GM11168 (cell line): ENCODE measurements at regions not wholly inside any gene's neighbourhood (a gene's known extent, or its start where the extent isn't known, plus 50 kb on each side); places are given as distances from the start of the nearest gene placed in this dataset.

Source experiments
- in situ Hi-C: fragments of 300-500 bp; cut with MboI; formaldehyde crosslinking; loops from one replicate; pipeline ENCODE4 v1.12.0; 2022; ENCODE audit warnings: low sequenced_read_pairs; ENCODE audit not compliant: unreplicated experiment

DNA sequence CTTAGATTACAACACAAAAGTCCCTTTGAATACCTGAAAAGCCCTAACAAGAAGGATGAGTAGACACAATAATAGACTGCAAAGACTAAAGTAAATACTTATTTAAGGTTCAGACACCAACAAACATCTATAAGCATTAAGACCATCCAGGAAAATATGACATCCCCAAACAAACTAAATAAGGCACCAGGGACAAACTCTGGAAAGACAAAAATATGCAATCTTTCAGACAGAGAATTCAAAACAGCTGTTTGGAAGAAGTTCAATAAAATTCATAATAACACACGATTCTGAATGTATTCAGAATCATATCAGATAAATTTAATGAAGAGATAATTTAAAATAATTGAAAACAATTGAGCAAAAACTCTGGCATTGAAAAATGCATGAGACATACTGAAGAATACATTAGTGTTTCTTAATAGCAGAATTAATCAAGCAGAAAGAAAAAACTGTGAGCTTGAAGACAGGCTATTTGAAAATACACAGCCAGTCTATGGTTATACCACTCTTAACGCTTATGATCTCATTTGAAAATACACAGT is 1388.8 kb downstream of the DSC3 start:
- in situ Hi-C loops, result no loop called here

DNA sequence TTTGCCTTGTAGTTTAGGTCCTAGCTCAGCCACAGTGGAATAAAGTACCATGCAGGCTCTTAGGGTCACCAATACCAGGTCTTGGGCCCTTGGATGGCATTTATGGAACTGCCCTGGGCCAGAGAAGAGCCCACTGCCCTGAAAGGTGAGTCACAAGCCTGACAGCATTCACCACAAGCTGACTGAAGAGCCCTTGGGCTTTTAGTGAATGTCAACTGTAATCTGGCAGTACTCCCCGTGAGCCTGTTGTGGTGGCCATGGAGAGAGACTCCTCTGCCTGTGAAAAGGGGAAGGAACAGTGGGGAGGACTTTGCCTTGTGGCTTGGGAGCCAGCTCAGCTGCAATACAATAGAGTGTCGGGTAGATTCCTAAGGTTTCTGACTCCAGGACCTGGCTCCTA is 1389.7 kb downstream of the DSC3 start:
- in situ Hi-C loops, result no loop called here

DNA sequence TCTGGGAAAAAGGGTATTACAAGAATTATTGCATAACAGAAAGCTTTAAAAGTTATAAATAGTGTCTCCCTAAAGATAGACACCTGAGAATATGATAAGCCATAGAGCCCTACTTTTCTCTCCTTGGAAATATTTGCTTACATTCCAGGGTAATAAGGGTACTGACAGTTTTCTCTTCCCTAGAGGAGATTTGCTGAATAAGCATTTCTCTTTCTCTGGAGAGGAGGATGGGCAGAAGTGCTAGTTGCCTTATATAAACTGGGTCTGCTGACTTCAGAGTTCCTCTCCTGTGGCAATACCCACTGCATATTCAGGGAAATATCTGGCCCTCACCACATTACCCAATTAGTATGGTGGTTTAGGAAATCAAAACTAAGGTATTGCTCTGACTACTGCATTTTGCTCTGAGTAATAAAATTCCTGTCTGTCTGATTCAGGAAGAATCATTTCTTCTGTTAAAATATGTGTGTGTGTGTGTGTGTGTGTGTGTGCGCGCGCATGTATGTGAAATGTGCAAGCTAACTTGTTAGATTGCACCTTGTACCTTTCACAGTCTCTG is 1391.3 kb downstream of the DSC3 start:
- in situ Hi-C loops, result no loop called here

DNA sequence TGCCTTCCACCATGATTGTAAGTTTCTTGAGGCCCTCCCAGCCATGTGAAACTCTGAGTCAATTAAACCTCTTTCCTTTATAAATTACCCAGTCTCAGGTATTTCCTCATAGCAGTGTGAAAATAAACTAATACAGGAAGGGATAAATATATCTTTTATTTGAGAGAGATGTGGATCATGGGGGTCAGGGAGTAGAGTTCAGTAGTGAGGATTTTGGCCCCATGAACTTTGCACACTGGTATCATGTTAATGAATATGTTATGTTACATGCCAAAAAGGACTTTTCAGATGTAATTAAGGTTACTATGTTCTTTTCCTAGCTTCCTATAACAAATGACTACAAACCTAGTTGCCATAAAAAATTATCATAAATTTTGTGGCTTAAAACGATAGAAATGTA is 1393.7 kb downstream of the DSC3 start:
- in situ Hi-C loops, result no loop called here

GRCh38 chr18:29647700-29648099 is 1394.8 kb downstream of the DSC3 start:
- in situ Hi-C loops, result no loop called here

DNA sequence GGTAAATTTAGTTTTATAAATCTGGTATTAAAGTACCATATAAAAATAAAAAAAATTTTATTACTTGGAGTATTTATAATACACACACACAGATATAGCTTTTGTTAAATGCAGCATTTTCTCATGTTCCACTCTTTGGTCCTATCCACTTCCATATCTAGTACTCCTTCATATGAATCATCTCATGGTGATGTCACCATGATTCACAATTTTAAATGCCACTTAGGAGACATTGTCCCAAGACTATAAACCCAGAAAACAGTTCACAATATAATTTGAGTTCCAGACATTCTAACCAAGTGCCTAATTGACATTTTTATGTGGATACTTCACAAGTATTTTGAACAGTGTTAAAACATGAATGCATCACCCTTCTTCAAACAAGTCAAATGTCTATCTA is 1398.3 kb downstream of the DSC3 start:
- in situ Hi-C loops, result no loop called here

DNA sequence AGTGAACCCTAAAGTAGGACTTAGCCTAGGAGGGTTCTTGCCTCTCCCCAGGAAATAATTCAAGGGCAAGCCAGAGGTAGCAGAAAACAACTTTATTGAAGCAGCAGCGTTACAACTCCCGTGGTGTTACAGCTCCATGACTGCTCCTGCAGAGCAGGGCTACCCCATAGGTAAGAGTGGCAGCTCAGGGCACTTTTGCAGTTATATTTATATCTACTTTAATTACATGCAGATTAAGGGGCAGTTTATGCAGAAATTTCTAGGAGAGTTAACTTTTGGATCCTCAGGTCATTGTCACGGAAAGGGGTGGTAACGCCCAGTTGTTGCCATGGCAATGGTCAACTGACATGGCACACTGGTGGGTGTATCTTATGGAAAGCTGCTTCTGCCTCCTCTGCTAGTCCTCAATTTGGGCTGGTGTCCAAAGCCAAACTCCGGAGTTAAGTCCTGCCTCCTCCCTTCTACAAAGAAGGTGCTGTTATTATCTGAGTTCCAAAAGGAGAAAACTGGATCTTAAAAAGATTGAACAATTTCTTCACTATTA is 1413.0 kb downstream of the DSC3 start:
- in situ Hi-C loops, result no loop called here

- in situ Hi-C loops, result no loop called here
Observed at GRCh38 chr18:29626094-29626493, 1416.4 kb downstream of the DSC3 start.

DNA sequence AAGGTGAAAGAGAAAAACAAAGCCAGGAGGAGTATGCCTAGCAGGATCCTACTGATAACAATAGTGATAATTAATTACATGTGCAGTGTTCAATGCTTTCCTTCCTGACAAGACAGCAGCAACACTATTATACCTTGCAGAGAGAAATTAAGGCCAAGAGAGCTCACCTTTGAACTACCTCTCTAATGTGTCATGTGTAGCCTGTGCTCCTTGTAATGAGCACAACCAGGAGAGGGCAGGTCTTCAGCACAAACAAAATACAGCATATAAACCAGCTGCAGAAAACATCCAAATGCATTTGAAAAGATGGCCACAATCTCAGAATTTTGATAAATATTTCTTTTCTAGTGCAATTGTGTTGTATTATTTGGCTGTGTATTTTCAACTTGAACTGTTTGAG is 1425.7 kb downstream of the DSC3 start:
- in situ Hi-C loops, result no loop called here

DNA sequence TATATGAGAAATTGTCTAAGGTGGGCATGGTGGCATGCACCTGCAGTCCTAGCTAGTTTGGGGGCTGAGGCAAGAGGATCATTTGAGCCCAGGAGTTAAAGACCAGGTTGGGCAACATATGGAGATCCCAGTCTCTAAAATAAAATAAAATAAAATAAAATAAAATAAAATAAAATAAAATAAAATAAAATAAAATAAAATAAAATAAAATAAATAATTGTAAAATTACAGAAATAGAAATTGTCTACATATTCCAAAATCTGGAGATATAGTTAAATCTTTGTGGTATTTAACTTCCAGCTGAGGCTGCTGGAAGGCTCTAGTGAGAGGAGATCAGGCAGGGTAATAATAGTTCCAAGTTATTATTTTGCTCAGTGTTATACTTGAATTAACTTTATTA is 1432.1 kb upstream of the CDH2 start:
- in situ Hi-C loops, result no loop called here

GRCh38 chr18:29605365-29605764 is 1428.4 kb upstream of the CDH2 start:
- in situ Hi-C loops, result no loop called here

GRCh38 chr18:29596959-29597358 is 1420.0 kb upstream of the CDH2 start:
- in situ Hi-C loops, result no loop called here

DNA sequence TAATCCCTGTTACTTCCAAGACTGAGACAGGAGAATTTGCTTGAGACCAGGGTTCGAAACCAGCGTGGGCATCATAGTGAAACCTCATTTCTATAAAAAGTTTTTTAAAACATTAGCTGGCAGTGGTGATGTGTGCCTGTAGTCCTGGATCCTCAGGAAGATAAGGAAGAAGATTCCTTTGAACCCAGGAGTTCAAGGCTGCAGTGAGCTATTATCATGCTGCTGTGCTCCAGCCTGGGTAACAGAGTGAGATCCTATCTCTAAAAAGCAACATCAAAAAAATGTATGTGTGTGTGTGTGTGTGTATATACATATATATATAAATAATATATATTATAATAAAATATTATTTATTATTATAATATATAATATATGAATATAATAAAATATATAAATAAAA is 1417.6 kb upstream of the CDH2 start:
- in situ Hi-C loops, result no loop called here

DNA sequence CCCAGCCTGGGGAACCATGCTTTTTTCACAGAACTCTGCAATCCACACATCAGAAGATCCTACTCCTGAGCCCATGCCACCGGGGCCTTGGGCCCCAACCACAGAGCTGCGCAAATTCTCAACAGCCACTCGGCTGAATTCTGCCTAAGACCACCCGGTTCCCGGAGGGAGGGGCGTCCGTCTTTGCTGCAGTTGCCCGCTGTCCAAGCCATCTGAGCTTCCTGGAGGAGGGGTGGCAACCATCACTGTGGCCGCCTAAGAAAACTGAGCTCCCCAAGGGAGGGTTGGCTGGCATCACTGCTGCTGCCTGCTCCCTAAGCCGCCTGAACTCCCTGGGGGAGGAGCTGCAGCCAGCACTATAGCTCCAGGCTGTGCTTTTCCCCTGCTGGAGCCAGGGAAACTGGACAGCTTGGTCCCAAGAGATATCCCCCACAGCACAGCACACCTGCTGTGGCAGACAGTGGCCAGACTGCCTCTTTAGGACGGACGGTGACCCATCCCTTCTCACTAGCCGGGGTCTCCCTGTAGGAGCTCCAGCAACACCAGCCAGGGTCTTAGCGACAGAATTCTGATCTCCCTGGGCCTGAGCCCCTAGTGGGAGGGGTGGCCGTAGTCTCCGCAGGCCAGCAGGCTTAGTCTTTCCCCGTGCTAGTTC is 1411.6 kb upstream of the CDH2 start:
- in situ Hi-C loops, result no loop called here

DNA sequence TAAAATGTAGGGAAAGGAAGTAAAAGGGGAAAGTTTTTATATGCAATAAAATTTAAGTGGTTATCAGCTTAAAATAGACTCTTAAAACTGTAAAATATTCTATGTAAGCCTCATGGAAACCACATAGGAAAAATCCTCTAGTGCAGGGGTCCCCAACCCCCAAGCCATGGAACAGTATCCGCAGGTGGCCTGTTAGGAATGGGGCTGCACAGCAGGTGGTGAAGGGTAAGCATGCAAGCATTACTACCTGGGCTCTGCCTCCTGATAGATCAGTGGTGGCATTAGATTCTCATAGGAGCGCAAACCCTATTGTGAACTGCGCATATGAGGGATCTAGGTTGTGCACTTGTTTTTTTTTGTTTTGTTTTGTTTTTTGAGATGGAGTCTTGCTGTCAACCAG is 1409.3 kb upstream of the CDH2 start:
- in situ Hi-C loops, result no loop called here

GRCh38 chr18:29560270-29560669 is 1383.3 kb upstream of the CDH2 start:
- in situ Hi-C loops, result no loop called here

GRCh38 chr18:29556070-29556469 is 1379.1 kb upstream of the CDH2 start:
- in situ Hi-C loops, result no loop called here

GRCh38 chr18:29549759-29550158 is 1372.8 kb upstream of the CDH2 start:
- in situ Hi-C loops, result no loop called here

DNA sequence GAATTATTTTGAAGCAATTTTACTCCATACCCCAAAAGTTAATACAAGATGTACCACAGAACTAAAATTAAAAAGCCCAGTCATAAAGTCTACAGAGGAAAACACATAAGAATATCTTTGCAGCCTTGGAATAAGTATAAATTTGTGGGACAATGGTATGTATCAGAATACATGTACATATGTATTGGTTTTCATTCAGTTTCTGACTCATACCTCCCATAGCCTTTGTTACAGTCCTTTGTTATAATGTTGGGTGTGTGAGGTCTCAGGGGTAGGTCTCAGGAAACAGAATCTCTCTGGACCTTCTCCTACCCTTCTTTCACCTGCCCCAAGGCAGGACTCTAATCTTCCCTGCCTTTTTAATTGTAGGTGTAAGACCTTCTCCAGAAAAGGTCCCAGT is 1370.7 kb upstream of the CDH2 start:
- in situ Hi-C loops, result no loop called here

- in situ Hi-C loops, result no loop called here
Observed at GRCh38 chr18:29540548-29540947, 1363.6 kb upstream of the CDH2 start.

DNA sequence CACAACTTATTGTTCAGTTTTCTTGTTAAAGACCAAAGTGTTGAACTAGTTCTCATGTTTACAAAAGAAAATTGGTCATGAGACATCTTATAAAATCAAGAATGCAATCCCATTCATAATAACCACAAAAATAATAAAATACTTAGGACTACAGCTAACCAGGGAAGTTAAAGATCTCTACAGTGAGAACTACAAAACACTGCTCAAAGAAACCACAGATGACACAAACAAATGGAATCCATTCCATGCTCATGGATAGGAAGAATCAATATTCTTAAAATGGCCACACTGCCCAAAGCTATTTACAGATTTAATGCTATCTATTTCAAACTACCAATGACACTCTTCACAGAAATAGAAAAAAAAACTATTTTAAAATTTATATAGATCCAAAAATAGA is 1354.8 kb upstream of the CDH2 start:
- in situ Hi-C loops, result no loop called here

DNA sequence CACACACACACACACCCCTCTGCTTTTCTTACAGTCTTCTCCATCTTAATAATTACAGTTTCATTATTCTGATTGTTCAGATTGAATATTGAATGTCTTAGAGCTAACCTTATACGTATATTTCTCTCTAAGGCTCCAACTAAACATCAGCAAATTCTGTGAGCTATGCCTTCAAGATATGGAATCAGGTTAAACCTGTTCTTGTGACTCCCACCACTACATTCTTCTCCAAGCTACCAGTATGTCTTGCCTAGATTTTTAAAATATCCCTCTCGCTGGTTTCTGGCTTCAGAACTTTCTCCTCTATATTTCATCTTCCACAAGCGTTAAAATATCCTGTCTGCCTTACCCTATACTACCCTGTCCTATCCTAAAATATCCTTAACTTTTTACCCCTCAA is 1346.4 kb upstream of the CDH2 start:
- in situ Hi-C loops, result no loop called here
